ENCODE measurements at regions not wholly inside any gene's neighbourhood (a gene's known extent, or its start where the extent isn't known, plus 50 kb on each side); places are given as distances from the start of the nearest gene placed in this dataset.

GRCh38 chr10:84784749-84785148 lies 456.4 kb downstream of the CCSER2 start:
- POLR2A ChIA-PET (ENCODE audit: unreplicated experiment) = no interaction called here
- DNase-seq = no peak
- H3K27me3 ChIP-seq (ENCODE audit: control insufficient read depth, insufficient read depth, low read length) = no peaks in the 10 kb centered on the region
- H3K27ac ChIP-seq (ENCODE audit: insufficient read depth, low read length) = no peak overlapping the region
- H3K9me1 ChIP-seq (ENCODE audit: insufficient read depth, low read length) = no peaks in the 10 kb centered on the region
- H3K23ac ChIP-seq (ENCODE audit: low read depth, low read length) = no peak overlapping the region
- in situ Hi-C loops (cut with MboI; ENCODE audit: low sequenced_read_pairs) (no loop called here), dilution Hi-C loops (cut with HindIII; ENCODE audit: low sequenced_read_pairs, unreplicated experiment) (no loop called here), intact Hi-C loops (cut with micrococcal nuclease) (no loop called here)
- no peak overlapping the region for H2AK9ac ChIP-seq (replicated peaks; ENCODE audit: low read depth, low read length, poor library complexity)
- H4K20me1 ChIP-seq (ENCODE audit: insufficient read depth, low read length) = no peaks in the 10 kb centered on the region
- H4K91ac ChIP-seq (ENCODE audit: insufficient read depth, low read depth, low read length) = no peak overlapping the region
- H2BK20ac ChIP-seq (ENCODE audit: low read depth, low read length) = no peak overlapping the region
- H3K9me3 ChIP-seq (ENCODE audit: control insufficient read depth, insufficient read depth, low read length) = peaks cover 22% of the 10 kb centered on the region
- H3K4me3 ChIP-seq (ENCODE audit: insufficient read depth, low read depth, low read length) = no peak overlapping the region
- no peak overlapping the region for H2AK5ac ChIP-seq (ENCODE audit: low read depth, low read length)
- CTCF ChIA-PET = no interaction called here
- no peaks in the 10 kb centered on the region for H3K36me3 ChIP-seq (ENCODE audit: control insufficient read depth, insufficient read depth, low read length)
- no TSS peak for BruUV-seq (replicated peaks)
- no peak overlapping the region for H3K56ac ChIP-seq (ENCODE audit: extremely low read depth, insufficient read depth, low read length)
- H2BK120ac ChIP-seq (ENCODE audit: low read depth, low read length) = no peak overlapping the region
- no peak overlapping the region for H3K4ac ChIP-seq (ENCODE audit: low read depth, low read length)
- no peak overlapping the region for H2BK5ac ChIP-seq (ENCODE audit: low read depth, low read length, poor library complexity, severe bottlenecking)
- no peak overlapping the region for H3K18ac ChIP-seq (ENCODE audit: low read depth, low read length)
- H3K14ac ChIP-seq (replicated peaks; ENCODE audit: low read depth, low read length) = no peak overlapping the region
- H4K5ac ChIP-seq (ENCODE audit: low read depth, low read length) = no peak overlapping the region
- no peak overlapping the region for H3K4me2 ChIP-seq (ENCODE audit: low read depth, low read length)
- H4K8ac ChIP-seq (ENCODE audit: low read depth in 2 of 2, low read length in 2 of 2) = no peak overlapping the region
- no peak for ATAC-seq (ENCODE audit: low read depth)
- no peak overlapping the region for H2BK15ac ChIP-seq (ENCODE audit: low read depth, low read length)
- H2AFZ ChIP-seq (replicated peaks; ENCODE audit: low read length, poor library complexity) = no peak overlapping the region
- H3K79me1 ChIP-seq (ENCODE audit: low read depth in 1 of 2, low read length in 2 of 2) = no peaks in the 10 kb centered on the region
- TF ChIP-seq MAFK (IDR thresholded peaks at IDR 0.05; ENCODE audit: low read depth, low read length) (no peak), RAD21 (IDR thresholded peaks at IDR 0.05; ENCODE audit: low read length) (no peak), POLR2A (IDR thresholded peaks at IDR 0.05; ENCODE audit: low read depth, low read length) (no peak), ELK1 (IDR thresholded peaks at IDR 0.05; ENCODE audit: borderline replicate concordance, low read depth, low read length) (no peak), MXI1 (IDR thresholded peaks at IDR 0.05; ENCODE audit: borderline replicate concordance, low read depth, low read length) (no peak), USF2 (IDR thresholded peaks at IDR 0.05; ENCODE audit: low read depth, low read length) (no peak), RFX5 (IDR thresholded peaks at IDR 0.05; ENCODE audit: low read depth, low read length) (no peak), CHD1 (IDR thresholded peaks at IDR 0.05; ENCODE audit: low read depth, low read length) (no peak), RCOR1 (IDR thresholded peaks at IDR 0.05; ENCODE audit: insufficient replicate concordance, low read length) (no peak)
- H3K4me1 ChIP-seq (ENCODE audit: control insufficient read depth, insufficient read depth, low read length) = no peaks in the 10 kb centered on the region
- H3K9ac ChIP-seq (ENCODE audit: low read depth, low read length) = no peak overlapping the region
